ENCODE measurements at regions not wholly inside any gene's neighbourhood (a gene's known extent, or its start where the extent isn't known, plus 50 kb on each side); places are given as distances from the start of the nearest gene placed in this dataset.

DNA sequence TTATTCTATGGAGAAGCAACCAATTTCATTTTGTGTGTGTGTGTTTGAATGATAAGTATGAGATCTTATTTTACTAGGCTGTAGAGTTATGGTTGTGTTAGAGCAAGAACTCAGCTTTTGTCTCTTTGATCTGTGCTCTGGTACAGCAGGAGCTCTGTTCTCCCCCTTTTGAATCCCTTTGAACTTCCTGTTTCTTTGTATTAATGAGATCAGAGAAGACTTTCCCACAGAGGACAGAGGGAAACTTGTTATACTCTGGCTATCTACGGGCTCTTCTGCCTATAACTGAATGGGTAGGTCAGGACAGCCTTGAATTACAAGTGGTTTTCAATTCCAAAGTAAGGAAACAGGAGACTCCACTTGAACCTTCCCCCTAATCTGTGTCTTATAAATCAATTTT lies 1015.0 kb upstream of the RAG2 start:
- H3K27ac ChIP-seq (ENCODE audit: low read depth, low read length), result no peak overlapping the region
- no peaks in the 10 kb centered on the region for H3K36me3 ChIP-seq (ENCODE audit: insufficient read depth, low read length)
- no peaks in the 10 kb centered on the region for H3K4me1 ChIP-seq (ENCODE audit: insufficient read depth, low read length)
- no peak overlapping the region for H3K4me3 ChIP-seq (ENCODE audit: low read depth in 1 of 2, low read length in 2 of 2)
- no peaks in the 10 kb centered on the region for H3K27me3 ChIP-seq (ENCODE audit: control insufficient read depth in 1 of 2, insufficient read depth in 2 of 2, low read length in 2 of 2)
- no peaks in the 10 kb centered on the region for H3K9me3 ChIP-seq (ENCODE audit: low read length)
- H3K9ac ChIP-seq (ENCODE audit: low read length), result no peak overlapping the region

- Histone ChIP-seq H3K4me3 (ENCODE audit: low read depth in 1 of 2, low read length in 2 of 2) (no peak overlapping the region), H3K27me3 (ENCODE audit: control insufficient read depth in 1 of 2, insufficient read depth in 2 of 2, low read length in 2 of 2) (no peaks in the 10 kb centered on the region), H3K9ac (ENCODE audit: low read length) (no peak overlapping the region), H3K36me3 (ENCODE audit: insufficient read depth, low read length) (no peaks in the 10 kb centered on the region), H3K9me3 (ENCODE audit: low read length) (no peaks in the 10 kb centered on the region), H3K27ac (ENCODE audit: low read depth, low read length) (no peak overlapping the region), H3K4me1 (ENCODE audit: insufficient read depth, low read length) (no peaks in the 10 kb centered on the region)
Measured at GRCh38 chr11:37612146-37612545, 1014.1 kb upstream of the RAG2 start.

GRCh38 chr11:37605229-37605628 lies 1007.2 kb upstream of the RAG2 start:
- no peak overlapping the region for H3K4me3 ChIP-seq (ENCODE audit: low read depth in 1 of 2, low read length in 2 of 2)
- no peaks in the 10 kb centered on the region for H3K9me3 ChIP-seq (ENCODE audit: low read length)
- H3K27ac ChIP-seq (ENCODE audit: low read depth, low read length), result no peak overlapping the region
- H3K9ac ChIP-seq (ENCODE audit: low read length), result no peak overlapping the region
- no peaks in the 10 kb centered on the region for H3K36me3 ChIP-seq (ENCODE audit: insufficient read depth, low read length)
- H3K27me3 ChIP-seq (ENCODE audit: control insufficient read depth in 1 of 2, insufficient read depth in 2 of 2, low read length in 2 of 2), result no peaks in the 10 kb centered on the region
- H3K4me1 ChIP-seq (ENCODE audit: insufficient read depth, low read length), result no peaks in the 10 kb centered on the region

- Histone ChIP-seq H3K4me1 (ENCODE audit: insufficient read depth, low read length) (no peaks in the 10 kb centered on the region), H3K9me3 (ENCODE audit: low read length) (no peaks in the 10 kb centered on the region), H3K27ac (ENCODE audit: low read depth, low read length) (no peak overlapping the region), H3K36me3 (ENCODE audit: insufficient read depth, low read length) (no peaks in the 10 kb centered on the region), H3K9ac (ENCODE audit: low read length) (no peak overlapping the region), H3K4me3 (ENCODE audit: low read depth in 1 of 2, low read length in 2 of 2) (no peak overlapping the region), H3K27me3 (ENCODE audit: control insufficient read depth in 1 of 2, insufficient read depth in 2 of 2, low read length in 2 of 2) (no peaks in the 10 kb centered on the region)
Measured at GRCh38 chr11:37598381-37598780, 1000.3 kb upstream of the RAG2 start.

GRCh38 chr11:37597776-37598175 lies 999.7 kb upstream of the RAG2 start:
- no peaks in the 10 kb centered on the region for H3K27me3 ChIP-seq (ENCODE audit: control insufficient read depth in 1 of 2, insufficient read depth in 2 of 2, low read length in 2 of 2)

DNA sequence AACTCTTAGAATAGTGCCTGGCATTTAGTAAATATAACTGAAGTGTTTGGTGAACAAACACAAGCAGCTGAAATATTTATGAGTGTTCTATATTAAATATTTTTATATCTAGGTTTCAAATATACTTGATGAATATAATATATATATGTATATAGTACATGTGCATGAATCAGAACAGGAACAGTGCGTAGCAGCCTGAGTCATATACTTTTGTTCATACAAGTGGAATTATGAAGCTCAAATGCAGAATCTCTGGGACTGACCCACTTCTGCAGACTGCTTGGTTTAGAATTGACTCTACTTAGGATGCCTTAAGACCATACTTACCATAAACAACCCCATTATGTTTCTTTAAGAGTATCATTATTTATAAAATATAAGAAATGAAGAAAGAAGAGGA lies 997.8 kb upstream of the RAG2 start:
- H3K9me3 ChIP-seq (ENCODE audit: low read length), result no peaks in the 10 kb centered on the region
- H3K9ac ChIP-seq (ENCODE audit: low read length), result no peak overlapping the region
- H3K27ac ChIP-seq (ENCODE audit: low read depth, low read length), result no peak overlapping the region
- no peaks in the 10 kb centered on the region for H3K4me1 ChIP-seq (ENCODE audit: insufficient read depth, low read length)
- H3K27me3 ChIP-seq (ENCODE audit: control insufficient read depth in 1 of 2, insufficient read depth in 2 of 2, low read length in 2 of 2), result no peaks in the 10 kb centered on the region
- H3K36me3 ChIP-seq (ENCODE audit: insufficient read depth, low read length), result no peaks in the 10 kb centered on the region
- H3K4me3 ChIP-seq (ENCODE audit: low read depth in 1 of 2, low read length in 2 of 2), result no peak overlapping the region

More at GRCh38 chr11:37597776-37598175, 999.7 kb upstream of the RAG2 start:
- Histone ChIP-seq H3K36me3 (ENCODE audit: insufficient read depth, low read length) (no peaks in the 10 kb centered on the region), H3K4me3 (ENCODE audit: low read depth in 1 of 2, low read length in 2 of 2) (no peak overlapping the region), H3K27ac (ENCODE audit: low read depth, low read length) (no peak overlapping the region), H3K9me3 (ENCODE audit: low read length) (no peaks in the 10 kb centered on the region), H3K9ac (ENCODE audit: low read length) (no peak overlapping the region), H3K4me1 (ENCODE audit: insufficient read depth, low read length) (no peaks in the 10 kb centered on the region)

- Histone ChIP-seq H3K27me3 (ENCODE audit: control insufficient read depth in 1 of 2, insufficient read depth in 2 of 2, low read length in 2 of 2) (no peaks in the 10 kb centered on the region), H3K27ac (ENCODE audit: low read depth, low read length) (no peak overlapping the region), H3K4me1 (ENCODE audit: insufficient read depth, low read length) (no peaks in the 10 kb centered on the region), H3K36me3 (ENCODE audit: insufficient read depth, low read length) (no peaks in the 10 kb centered on the region), H3K4me3 (ENCODE audit: low read depth in 1 of 2, low read length in 2 of 2) (no peak overlapping the region), H3K9ac (ENCODE audit: low read length) (no peak overlapping the region), H3K9me3 (ENCODE audit: low read length) (no peaks in the 10 kb centered on the region)
Measured at GRCh38 chr11:37574361-37574760, 976.3 kb upstream of the RAG2 start.

- no peaks in the 10 kb centered on the region for H3K27me3 ChIP-seq (ENCODE audit: control insufficient read depth in 1 of 2, insufficient read depth in 2 of 2, low read length in 2 of 2)
- H3K9ac ChIP-seq (ENCODE audit: low read length), result no peak overlapping the region
- H3K27ac ChIP-seq (ENCODE audit: low read depth, low read length), result no peak overlapping the region
- no peaks in the 10 kb centered on the region for H3K36me3 ChIP-seq (ENCODE audit: insufficient read depth, low read length)
- no peak overlapping the region for H3K4me3 ChIP-seq (ENCODE audit: low read depth in 1 of 2, low read length in 2 of 2)
- H3K4me1 ChIP-seq (ENCODE audit: insufficient read depth, low read length), result no peaks in the 10 kb centered on the region
- H3K9me3 ChIP-seq (ENCODE audit: low read length), result no peaks in the 10 kb centered on the region
Measured at GRCh38 chr11:37572491-37573171, 974.6 kb upstream of the RAG2 start.

DNA sequence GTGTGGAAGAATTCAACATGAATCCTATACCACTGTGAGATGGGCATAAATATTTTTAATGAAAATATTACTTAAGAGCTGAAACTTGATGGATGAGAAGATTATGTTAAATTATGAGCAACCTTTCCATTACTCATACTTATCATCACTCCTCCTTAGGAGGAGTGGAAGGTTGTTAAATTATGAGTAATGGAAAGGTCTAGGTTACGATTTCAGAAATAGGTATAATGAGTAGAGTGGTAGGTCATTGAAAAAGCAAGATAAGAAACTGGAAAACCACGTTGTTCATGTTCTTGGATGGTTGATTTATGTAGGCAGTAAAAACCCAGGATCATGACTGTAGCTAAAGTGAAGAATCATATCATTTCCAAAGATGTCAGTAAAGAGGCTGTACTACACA lies 973.2 kb upstream of the RAG2 start:
- Histone ChIP-seq H3K9ac (ENCODE audit: low read length) (no peak overlapping the region), H3K27ac (ENCODE audit: low read depth, low read length) (no peak overlapping the region), H3K9me3 (ENCODE audit: low read length) (no peaks in the 10 kb centered on the region), H3K4me1 (ENCODE audit: insufficient read depth, low read length) (no peaks in the 10 kb centered on the region), H3K27me3 (ENCODE audit: control insufficient read depth in 1 of 2, insufficient read depth in 2 of 2, low read length in 2 of 2) (no peaks in the 10 kb centered on the region), H3K36me3 (ENCODE audit: insufficient read depth, low read length) (no peaks in the 10 kb centered on the region), H3K4me3 (ENCODE audit: low read depth in 1 of 2, low read length in 2 of 2) (no peak overlapping the region)

DNA sequence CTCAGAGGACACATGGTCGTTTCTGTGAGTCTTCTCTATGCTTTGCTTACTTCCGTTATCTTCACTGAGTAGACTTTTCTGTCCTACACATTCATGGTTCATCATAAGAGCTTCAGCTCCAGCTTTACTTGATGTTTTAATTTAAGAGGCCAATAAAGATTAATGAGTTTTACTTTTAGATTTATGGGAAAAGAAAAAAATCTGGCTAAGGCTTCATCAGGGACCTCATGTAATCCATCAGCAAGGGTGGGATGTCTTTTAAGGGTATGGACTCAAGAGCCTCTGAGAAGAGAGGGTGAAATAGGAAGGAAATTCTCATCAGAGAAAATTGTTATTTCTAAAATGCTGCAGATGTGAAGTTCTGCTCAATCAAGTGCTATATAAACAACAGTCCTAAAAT lies 963.0 kb upstream of the RAG2 start:
- Histone ChIP-seq H3K9ac (ENCODE audit: low read length) (no peak overlapping the region), H3K27me3 (ENCODE audit: control insufficient read depth in 1 of 2, insufficient read depth in 2 of 2, low read length in 2 of 2) (no peaks in the 10 kb centered on the region), H3K9me3 (ENCODE audit: low read length) (no peaks in the 10 kb centered on the region), H3K4me1 (ENCODE audit: insufficient read depth, low read length) (no peaks in the 10 kb centered on the region), H3K36me3 (ENCODE audit: insufficient read depth, low read length) (no peaks in the 10 kb centered on the region), H3K4me3 (ENCODE audit: low read depth in 1 of 2, low read length in 2 of 2) (no peak overlapping the region), H3K27ac (ENCODE audit: low read depth, low read length) (no peak overlapping the region)

DNA sequence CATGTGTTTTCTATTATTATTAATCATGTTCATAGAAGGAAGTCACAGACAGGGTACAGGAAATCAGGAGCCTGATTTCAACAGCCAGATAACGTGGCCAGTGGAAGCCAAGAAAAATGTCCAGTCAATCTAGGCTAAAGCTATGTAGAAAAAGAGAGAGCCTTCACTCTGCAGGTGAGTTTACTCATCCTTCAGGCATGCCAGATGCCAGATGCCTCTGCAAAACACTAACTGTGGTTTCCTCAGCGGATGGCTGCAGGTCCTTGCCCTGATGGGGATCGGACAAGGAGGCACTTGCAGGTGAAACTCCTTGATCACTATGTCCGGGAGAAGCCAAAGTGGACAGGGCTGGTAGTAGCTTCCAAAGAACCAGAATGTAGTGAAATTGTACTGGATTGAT lies 962.3 kb upstream of the RAG2 start:
- no peak overlapping the region for H3K9ac ChIP-seq (ENCODE audit: low read length)
- H3K36me3 ChIP-seq (ENCODE audit: insufficient read depth, low read length), result no peaks in the 10 kb centered on the region
- no peak overlapping the region for H3K27ac ChIP-seq (ENCODE audit: low read depth, low read length)
- no peaks in the 10 kb centered on the region for H3K4me1 ChIP-seq (ENCODE audit: insufficient read depth, low read length)
- H3K9me3 ChIP-seq (ENCODE audit: low read length), result no peaks in the 10 kb centered on the region
- H3K4me3 ChIP-seq (ENCODE audit: low read depth in 1 of 2, low read length in 2 of 2), result no peak overlapping the region
- no peaks in the 10 kb centered on the region for H3K27me3 ChIP-seq (ENCODE audit: control insufficient read depth in 1 of 2, insufficient read depth in 2 of 2, low read length in 2 of 2)

DNA sequence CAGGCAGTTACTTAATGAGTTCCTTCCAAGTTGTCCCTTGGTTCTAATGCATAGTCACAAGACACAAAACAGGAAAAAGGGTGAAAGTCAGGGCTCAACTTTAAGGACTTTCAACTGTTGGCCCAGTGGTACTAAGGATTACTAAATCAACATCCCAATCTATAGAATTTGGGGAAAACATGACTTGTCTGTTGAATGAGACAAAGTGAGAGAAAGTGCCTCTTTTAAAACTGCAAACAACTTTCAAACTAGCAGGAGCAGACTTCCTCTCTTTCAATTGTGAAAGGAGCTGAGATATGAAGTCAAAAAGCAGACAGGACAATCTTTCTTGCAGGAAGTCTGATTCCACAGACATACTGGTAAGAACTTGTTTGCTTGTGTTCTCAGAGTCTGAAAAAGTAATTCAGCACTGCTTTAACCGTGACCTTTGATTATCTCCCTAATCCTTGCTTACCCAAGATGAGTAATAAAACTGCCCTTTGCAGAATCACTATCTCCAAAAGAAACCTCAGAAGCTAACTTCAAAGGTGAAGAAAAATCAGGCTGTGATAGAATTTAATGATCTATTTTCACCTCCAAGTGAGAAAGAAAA lies 960.7 kb upstream of the RAG2 start:
- Histone ChIP-seq H3K4me3 (ENCODE audit: low read depth in 1 of 2, low read length in 2 of 2) (no peak overlapping the region), H3K9ac (ENCODE audit: low read length) (no peak overlapping the region), H3K27me3 (ENCODE audit: control insufficient read depth in 1 of 2, insufficient read depth in 2 of 2, low read length in 2 of 2) (no peaks in the 10 kb centered on the region), H3K36me3 (ENCODE audit: insufficient read depth, low read length) (no peaks in the 10 kb centered on the region), H3K4me1 (ENCODE audit: insufficient read depth, low read length) (no peaks in the 10 kb centered on the region), H3K27ac (ENCODE audit: low read depth, low read length) (no peak overlapping the region), H3K9me3 (ENCODE audit: low read length) (no peaks in the 10 kb centered on the region)

Data from muscle layer of colon (tissue), 2 donors.